HCT116 (cell line): ENCODE measurements at regions not wholly inside any gene's neighbourhood (a gene's known extent, or its start where the extent isn't known, plus 50 kb on each side); places are given as distances from the start of the nearest gene placed in this dataset.

Source experiments
- ATAC-seq: fragments of 200-7000 bp; cut with Tn5 transposase; 2 replicates; pipeline ENCODE4 v1.9.1; 2020; ENCODE audit warnings: mild to moderate bottlenecking, moderate library complexity
- BruUV-seq: library from RNA; stranded (reverse); fragments of 400-500 nt; replicated peaks from 2 replicates; lab custom pipeline; 2021; lab: Mats Ljungman, UMichigan
- CTCF ChIA-PET: fragments of 300-600 bp; sonication (Branson Sonifier 250); formaldehyde crosslinking; loops from one replicate; lab custom pipeline; 2021; ENCODE audit warnings: antibody characterized with exemption; lab: Charles Lee
- POLR2A ChIA-PET: fragments of 300-600, 350-600 bp; sonication (Branson Sonifier 250); formaldehyde crosslinking; loops from one replicate; lab custom pipeline; 2021; ENCODE audit warnings: antibody characterized with exemption; lab: Charles Lee
- RAD21 ChIA-PET, 2 experiments: fragments of 300-600 bp; sonication (Branson Sonifier 250); formaldehyde crosslinking; loops; one replicate each; lab custom pipeline; 2023; ENCODE audit warnings: low total read pairs in 2 of 2; ENCODE audit not compliant: uncharacterized antibody in 2 of 2, unreplicated experiment in 2 of 2, low non-redundant PET in 1 of 2; lab: Charles Lee
- DNase-seq: peaks from one replicate; pipeline ENCODE4 v3.0.0-alpha.2; 2010; ENCODE audit warnings: low read depth, low spot score
- H2AFZ ChIP-seq: fragments of 200-600 bp; shearing (Covaris generic), sonication (generic); 2 replicates; pipeline ENCODE4 v1.6.1; 2017; ENCODE audit warnings: low read depth, mixed run types, mixed read lengths, antibody characterized with exemption, low read length; ENCODE audit not compliant: poor library complexity, severe bottlenecking
- H3K27ac ChIP-seq: 2 replicates; pipeline ENCODE4 v1.5.1; 2012; ENCODE audit warnings: low read depth, low read length
- H3K27me3 ChIP-seq: fragments of 200-600 bp; sonication (generic); 2 replicates; pipeline ENCODE4 v1.6.1; 2016; ENCODE audit warnings: mixed run types, low read length, mixed read lengths; ENCODE audit not compliant: insufficient read depth
- H3K36me3 ChIP-seq, 2 experiments: fragments of 200-500 bp in 1 of 2; fragments of 200-600 bp in 1 of 2; sonication (Bioruptor generic) in 1 of 2; sonication (generic) in 1 of 2; 2 replicates each; pipeline versions ENCODE4 v1.5.1 to v1.6.1; 2014 to 2016; ENCODE audit warnings: low read length in 2 of 2, inconsistent platforms in 1 of 2, mixed read lengths in 1 of 2, mixed run types in 1 of 2; ENCODE audit not compliant: insufficient read depth in 2 of 2, control insufficient read depth in 1 of 2
- H3K4me1 ChIP-seq, 2 experiments: fragments of 200-600 bp in 1 of 2; sonication (generic) in 1 of 2; 2 replicates each; pipeline versions ENCODE4 v1.5.1 to v1.6.1; 2012 to 2017; ENCODE audit warnings: low read length in 2 of 2, inconsistent platforms in 1 of 2, mild to moderate bottlenecking in 1 of 2, mixed read lengths in 1 of 2, mixed run types in 1 of 2, moderate library complexity in 1 of 2; ENCODE audit not compliant: insufficient read depth in 2 of 2, control insufficient read depth in 1 of 2
- H3K4me2 ChIP-seq: fragments of 200-600 bp; sonication (generic); 2 replicates; pipeline ENCODE4 v1.6.1; 2017; ENCODE audit warnings: mixed run types, low read length, mixed read lengths
- H3K4me3 ChIP-seq, 2 experiments: fragments of 200-600 bp in 1 of 2; sonication (generic) in 1 of 2; replicated peaks in 1 of 2; 2 replicates each; pipeline ENCODE4 v1.5.1; 2011 to 2016; ENCODE audit warnings: low read length in 2 of 2, control low read depth in 1 of 2, low read depth in 1 of 2, mild to moderate bottlenecking in 1 of 2, mixed read lengths in 1 of 2, mixed run types in 1 of 2
- H3K79me2 ChIP-seq: fragments of 200-600 bp; sonication (generic); 2 replicates; pipeline ENCODE4 v1.6.1; 2017; ENCODE audit warnings: mild to moderate bottlenecking, mixed run types, low read length, moderate library complexity, mixed read lengths; ENCODE audit not compliant: insufficient read depth
- H3K9ac ChIP-seq: fragments of 200-600 bp; sonication (generic); 2 replicates; pipeline ENCODE4 v1.6.1; 2016; ENCODE audit warnings: low read length, mixed read lengths
- H3K9me2 ChIP-seq: fragments of 200-600 bp; sonication (generic), shearing (Covaris generic); 2 replicates; pipeline ENCODE4 v1.6.1; 2017; ENCODE audit warnings: mixed run types, mild to moderate bottlenecking, moderate library complexity; ENCODE audit not compliant: insufficient read depth
- H3K9me3 ChIP-seq, 2 experiments: fragments of 200-500 bp in 1 of 2; fragments of 200-600 bp in 1 of 2; sonication (Bioruptor generic) in 1 of 2; sonication (generic) in 1 of 2; 2 replicates each; pipeline ENCODE4 v1.6.1; 2014 to 2017; ENCODE audit warnings: low read length in 2 of 2, mixed read lengths in 2 of 2, inconsistent platforms in 1 of 2, low read depth in 1 of 2, mild to moderate bottlenecking in 1 of 2, mixed run types in 1 of 2, moderate library complexity in 1 of 2; ENCODE audit not compliant: control insufficient read depth in 1 of 2, insufficient read depth in 1 of 2
- H4K20me1 ChIP-seq: fragments of 200-600 bp; sonication (generic), shearing (Covaris generic); 2 replicates; pipeline ENCODE4 v1.6.1; 2017; ENCODE audit warnings: mixed run types, mild to moderate bottlenecking, moderate library complexity; ENCODE audit not compliant: insufficient read depth
- ATF3 ChIP-seq: IDR thresholded peaks from 2 replicates; pipeline ENCODE4 v1.6.1; 2012
- CBX3 ChIP-seq: IDR thresholded peaks from 2 replicates; pipeline ENCODE4 v1.6.1; 2012; ENCODE audit warnings: low read depth
- CEBPB ChIP-seq: IDR thresholded peaks from 2 replicates; pipeline ENCODE4 v1.6.1; 2012; ENCODE audit warnings: low read depth
- CTCF ChIP-seq, 3 experiments: fragments of 200-600 bp in 1 of 3; sonication (generic) in 1 of 3; IDR thresholded peaks in 2 of 3; conservative IDR thresholded peaks in 1 of 3; 2 replicates each; pipeline ENCODE4 v1.5.1; 2012 to 2017; ENCODE audit warnings: low read depth in 2 of 3, low read length in 2 of 3, antibody characterized with exemption in 1 of 3, borderline replicate concordance in 1 of 3, control low read depth in 1 of 3, mild to moderate bottlenecking in 1 of 3, mixed read lengths in 1 of 3, mixed run types in 1 of 3, moderate library complexity in 1 of 3; ENCODE audit not compliant: insufficient read depth in 1 of 3
- EGR1 ChIP-seq: IDR thresholded peaks from 2 replicates; pipeline ENCODE4 v1.6.1; 2012; ENCODE audit warnings: low read depth
- ELF1 ChIP-seq: IDR thresholded peaks from 2 replicates; pipeline ENCODE4 v1.6.1; 2012; ENCODE audit warnings: low read depth, borderline replicate concordance
- FOSL1 ChIP-seq: IDR thresholded peaks from 2 replicates; pipeline ENCODE4 v1.6.1; 2012; ENCODE audit warnings: low read depth
- JUND ChIP-seq: IDR thresholded peaks from 2 replicates; pipeline ENCODE4 v1.6.1; 2012
- MAX ChIP-seq: IDR thresholded peaks from 2 replicates; pipeline ENCODE4 v1.6.1; 2012
- POLR2AphosphoS5 ChIP-seq: IDR thresholded peaks from 2 replicates; pipeline ENCODE4 v1.6.1; 2011; ENCODE audit warnings: mild to moderate bottlenecking, low read depth, low read length, moderate library complexity
- RAD21 ChIP-seq: IDR thresholded peaks from 2 replicates; pipeline ENCODE4 v1.6.1; 2012; ENCODE audit warnings: low read depth, mild to moderate bottlenecking
- REST ChIP-seq: IDR thresholded peaks from 2 replicates; pipeline ENCODE4 v1.6.1; 2012; ENCODE audit warnings: low read depth
- SIN3A ChIP-seq: IDR thresholded peaks from 2 replicates; pipeline ENCODE4 v1.6.1; 2012; ENCODE audit warnings: low read depth
- SRF ChIP-seq: IDR thresholded peaks from 2 replicates; pipeline ENCODE4 v1.6.1; 2012; ENCODE audit warnings: low read depth
- TCF7L2 ChIP-seq: IDR thresholded peaks from 2 replicates; pipeline ENCODE4 v1.7.0; 2011; ENCODE audit warnings: borderline replicate concordance, inconsistent platforms; ENCODE audit not compliant: insufficient read depth, insufficient read length; ENCODE audit errors: extremely low read depth
- YY1 ChIP-seq: IDR thresholded peaks from 2 replicates; pipeline ENCODE4 v1.6.1; 2011; ENCODE audit warnings: low read length, low read depth, moderate library complexity, mild to moderate bottlenecking; ENCODE audit not compliant: insufficient replicate concordance; ENCODE audit errors: extremely low read depth
- ZBTB33 ChIP-seq: IDR thresholded peaks from 2 replicates; pipeline ENCODE4 v1.6.1; 2011; ENCODE audit warnings: mild to moderate bottlenecking, low read length, moderate library complexity; ENCODE audit not compliant: insufficient replicate concordance; ENCODE audit errors: extremely low read depth
- ZFX ChIP-seq: fragments of 450-650 bp; IDR thresholded peaks from 2 replicates; pipeline ENCODE4 v1.6.1; 2017
- ZNF274 ChIP-seq: fragments of 200-500 bp; sonication (Bioruptor generic); IDR thresholded peaks from 2 replicates; pipeline ENCODE4 v1.6.1; 2014; ENCODE audit warnings: mild to moderate bottlenecking, low read depth, low read length, inconsistent platforms
- intact Hi-C: fragments of 100-400 bp; cut with micrococcal nuclease; formaldehyde crosslinking; loops from 2 replicates; pipeline ENCODE4 v1.10.0; 2022

- Histone ChIP-seq H3K27ac (no peak overlapping the region), H3K4me2 (no peak overlapping the region), H3K9me3 (no peaks in the 10 kb centered on the region), H4K20me1 (no peaks in the 10 kb centered on the region), H3K4me3 (no peak overlapping the region), H3K36me3 (no peaks in the 10 kb centered on the region), H3K9me2 (no peaks in the 10 kb centered on the region), H3K79me2 (no peaks in the 10 kb centered on the region), H2AFZ (no peak overlapping the region), H3K4me1 (peaks cover 5 to 6% of the 10 kb centered on the region in 2 experiments; a peak in 2 of 4 replicates), H3K27me3 (no peaks in the 10 kb centered on the region), H3K9ac (no peak overlapping the region)
- TF ChIP-seq ZBTB33 = no peak
- TF ChIP-seq MAX = no peak
- TF ChIP-seq CTCF (IDR thresholded peaks at IDR 0.05 in 2 of 3, conservative IDR thresholded peaks at IDR 0.05 in 1 of 3; ENCODE audit: borderline replicate concordance in 1 of 3, insufficient read depth in 1 of 3, low read depth in 2 of 3, low read length in 2 of 3) = no peak
- TF ChIP-seq CEBPB = no peak
- TF ChIP-seq RAD21 = no peak
- no peak for TF ChIP-seq SRF
- TF ChIP-seq TCF7L2 = no peak
- no peak for TF ChIP-seq ZNF274
- TF ChIP-seq ZFX = no peak
- no peak for TF ChIP-seq REST
- TF ChIP-seq JUND = no peak
- TF ChIP-seq FOSL1 = no peak
- no peak for TF ChIP-seq ATF3
- no peak for TF ChIP-seq YY1
- no peak for TF ChIP-seq ELF1
- no peak for TF ChIP-seq CBX3
- TF ChIP-seq SIN3A = no peak
- no peak for TF ChIP-seq POLR2AphosphoS5
- TF ChIP-seq EGR1 = no peak
- no TSS peak for BruUV-seq
- POLR2A ChIA-PET = no interaction called here
- CTCF ChIA-PET = interaction anchor here (1.0 to 1.3 kb wide), 2 partner anchors 12 to 44 kb away, joined by 3 to 6 read pairs; no protein-coding TSS in a partner anchor
- DNase-seq (no peak), ATAC-seq (0 out of 2 replicates have a peak, but pooled peaks have one; percentile 11)
- RAD21 ChIA-PET = no interaction called here
- intact Hi-C loops = no loop called here
These were observed 163.4 kb downstream of the INHBB start for GRCh38 chr2:120509213-120509815.
